ENCODE measurements at regions not wholly inside any gene's neighbourhood (a gene's known extent, or its start where the extent isn't known, plus 50 kb on each side); places are given as distances from the start of the nearest gene placed in this dataset.

- Histone ChIP-seq H3K27me3 (no peaks in the 10 kb centered on the region), H3K4me3 (ENCODE audit: low read depth in 1 of 2, low read length in 1 of 2) (no peak overlapping the region), H3K27ac (no peak overlapping the region), H3K9me3 (no peaks in the 10 kb centered on the region), H3K36me3 (no peaks in the 10 kb centered on the region), H3K4me1 (ENCODE audit: control insufficient read depth in 1 of 2, insufficient read depth in 1 of 2, low read depth in 1 of 2, low read length in 1 of 2) (no peaks in the 10 kb centered on the region)
- TF ChIP-seq, protein P1, sequence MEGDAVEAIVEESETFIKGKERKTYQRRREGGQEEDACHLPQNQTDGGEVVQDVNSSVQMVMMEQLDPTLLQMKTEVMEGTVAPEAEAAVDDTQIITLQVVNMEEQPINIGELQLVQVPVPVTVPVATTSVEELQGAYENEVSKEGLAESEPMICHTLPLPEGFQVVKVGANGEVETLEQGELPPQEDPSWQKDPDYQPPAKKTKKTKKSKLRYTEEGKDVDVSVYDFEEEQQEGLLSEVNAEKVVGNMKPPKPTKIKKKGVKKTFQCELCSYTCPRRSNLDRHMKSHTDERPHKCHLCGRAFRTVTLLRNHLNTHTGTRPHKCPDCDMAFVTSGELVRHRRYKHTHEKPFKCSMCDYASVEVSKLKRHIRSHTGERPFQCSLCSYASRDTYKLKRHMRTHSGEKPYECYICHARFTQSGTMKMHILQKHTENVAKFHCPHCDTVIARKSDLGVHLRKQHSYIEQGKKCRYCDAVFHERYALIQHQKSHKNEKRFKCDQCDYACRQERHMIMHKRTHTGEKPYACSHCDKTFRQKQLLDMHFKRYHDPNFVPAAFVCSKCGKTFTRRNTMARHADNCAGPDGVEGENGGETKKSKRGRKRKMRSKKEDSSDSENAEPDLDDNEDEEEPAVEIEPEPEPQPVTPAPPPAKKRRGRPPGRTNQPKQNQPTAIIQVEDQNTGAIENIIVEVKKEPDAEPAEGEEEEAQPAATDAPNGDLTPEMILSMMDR (IDR thresholded peaks at IDR 0.05) = no peak
Measured at GRCh38 chr1:187443939-187444338, 615.2 kb downstream of the PLA2G4A start.

DNA sequence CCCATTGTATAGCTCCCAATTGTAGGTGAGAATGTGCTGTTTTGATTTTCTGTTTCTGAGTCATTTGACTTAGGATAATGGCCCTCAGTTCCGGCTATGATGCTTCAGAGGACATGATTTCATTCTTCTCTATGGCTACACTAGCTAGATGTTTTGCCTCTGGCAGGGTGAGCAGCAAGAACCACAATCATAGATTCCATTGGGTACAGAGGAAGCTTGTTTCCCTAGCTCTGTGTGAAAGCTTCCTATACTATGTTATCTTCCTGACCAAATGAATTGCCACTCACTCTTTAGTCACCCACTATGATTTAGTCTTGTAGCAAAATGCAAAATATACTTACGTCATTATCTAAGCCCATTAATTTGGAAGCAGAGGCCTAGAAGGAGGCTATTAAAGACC is 616.3 kb downstream of the PLA2G4A start:
- TF ChIP-seq, protein P1 (IDR thresholded peaks at IDR 0.05) = no peak
- no peak overlapping the region for H3K4me3 ChIP-seq (ENCODE audit: low read depth in 1 of 2, low read length in 1 of 2)
- H3K36me3 ChIP-seq = no peaks in the 10 kb centered on the region
- H3K27me3 ChIP-seq = no peaks in the 10 kb centered on the region
- H3K4me1 ChIP-seq (ENCODE audit: control insufficient read depth in 1 of 2, insufficient read depth in 1 of 2, low read depth in 1 of 2, low read length in 1 of 2) = no peaks in the 10 kb centered on the region
- H3K27ac ChIP-seq = no peak overlapping the region
- H3K9me3 ChIP-seq = no peaks in the 10 kb centered on the region

- TF ChIP-seq, protein P1 (IDR thresholded peaks at IDR 0.05) = no peak
- no peaks in the 10 kb centered on the region for H3K4me1 ChIP-seq (ENCODE audit: control insufficient read depth in 1 of 2, insufficient read depth in 1 of 2, low read depth in 1 of 2, low read length in 1 of 2)
- no peaks in the 10 kb centered on the region for H3K9me3 ChIP-seq
- no peak overlapping the region for H3K27ac ChIP-seq
- no peaks in the 10 kb centered on the region for H3K27me3 ChIP-seq
- no peaks in the 10 kb centered on the region for H3K36me3 ChIP-seq
- no peak overlapping the region for H3K4me3 ChIP-seq (ENCODE audit: low read depth in 1 of 2, low read length in 1 of 2)
Measured at GRCh38 chr1:187451238-187451637, 622.5 kb downstream of the PLA2G4A start.

DNA sequence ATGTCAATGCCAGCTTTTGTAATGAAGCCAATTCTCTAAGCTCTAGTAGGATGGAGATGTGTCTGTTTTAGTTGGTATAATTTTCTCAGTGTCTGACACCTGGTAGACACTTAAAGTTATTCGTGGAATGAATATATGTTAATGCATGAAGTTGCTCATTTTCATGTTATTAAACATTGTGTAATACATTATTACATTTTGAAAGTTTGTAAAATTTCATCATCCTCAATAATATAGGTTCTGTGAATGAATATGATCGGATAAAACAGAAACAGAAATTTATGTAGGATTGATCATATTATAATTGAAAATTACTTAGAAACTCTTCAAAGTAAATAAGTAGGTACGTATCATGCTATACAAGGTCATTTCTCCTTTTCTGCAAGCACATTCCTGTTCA is 625.3 kb downstream of the PLA2G4A start:
- Histone ChIP-seq H3K27me3 (no peaks in the 10 kb centered on the region), H3K27ac (no peak overlapping the region), H3K4me1 (ENCODE audit: control insufficient read depth in 1 of 2, insufficient read depth in 1 of 2, low read depth in 1 of 2, low read length in 1 of 2) (no peaks in the 10 kb centered on the region), H3K4me3 (ENCODE audit: low read depth in 1 of 2, low read length in 1 of 2) (no peak overlapping the region), H3K9me3 (no peaks in the 10 kb centered on the region), H3K36me3 (no peaks in the 10 kb centered on the region)
- TF ChIP-seq, protein P1 (IDR thresholded peaks at IDR 0.05) = no peak

DNA sequence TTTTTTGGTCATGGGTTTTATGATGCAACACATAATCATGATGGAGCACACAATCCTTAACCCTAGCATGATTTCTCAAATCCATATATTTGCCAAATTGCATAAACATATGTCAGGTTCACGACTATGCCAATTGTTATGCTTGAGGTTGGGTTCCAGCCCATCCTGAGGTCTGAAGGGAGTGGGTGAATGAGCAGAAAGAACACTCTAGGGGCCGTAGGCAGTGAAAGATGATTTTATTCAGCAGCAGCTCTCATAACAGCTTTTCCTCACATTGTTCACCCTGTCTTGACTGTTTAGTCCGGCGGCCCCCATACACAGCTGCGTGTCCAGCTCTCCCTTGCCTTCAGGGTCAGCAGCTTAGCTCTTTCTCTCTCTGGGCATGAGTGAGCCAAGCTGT is 627.7 kb downstream of the PLA2G4A start:
- Histone ChIP-seq H3K9me3 (no peaks in the 10 kb centered on the region), H3K4me1 (ENCODE audit: control insufficient read depth in 1 of 2, insufficient read depth in 1 of 2, low read depth in 1 of 2, low read length in 1 of 2) (no peaks in the 10 kb centered on the region), H3K4me3 (ENCODE audit: low read depth in 1 of 2, low read length in 1 of 2) (no peak overlapping the region), H3K36me3 (no peaks in the 10 kb centered on the region), H3K27me3 (no peaks in the 10 kb centered on the region), H3K27ac (no peak overlapping the region)
- TF ChIP-seq, protein P1 (IDR thresholded peaks at IDR 0.05) = no peak

GRCh38 chr1:187460093-187460492 is 631.3 kb downstream of the PLA2G4A start:
- Histone ChIP-seq H3K4me3 (ENCODE audit: low read depth in 1 of 2, low read length in 1 of 2) (no peak overlapping the region), H3K9me3 (no peaks in the 10 kb centered on the region)
- TF ChIP-seq, protein P1 (IDR thresholded peaks at IDR 0.05) = no peak

More at GRCh38 chr1:187460093-187460492, 631.3 kb downstream of the PLA2G4A start:
- H3K4me1 ChIP-seq (ENCODE audit: control insufficient read depth in 1 of 2, insufficient read depth in 1 of 2, low read depth in 1 of 2, low read length in 1 of 2) = no peaks in the 10 kb centered on the region
- no peaks in the 10 kb centered on the region for H3K36me3 ChIP-seq
- no peaks in the 10 kb centered on the region for H3K27me3 ChIP-seq
- no peak overlapping the region for H3K27ac ChIP-seq

All from neutrophil (primary cell).